Stimulated activated CD8-positive, alpha-beta memory T cell treated with anti-CD3 and anti-CD28 coated beads, Interleukin-15, amount 100 ng/mL, for 48 hours (primary cell): ENCODE measurements at regions not wholly inside any gene's neighbourhood (a gene's known extent, or its start where the extent isn't known, plus 50 kb on each side); places are given as distances from the start of the nearest gene placed in this dataset.

Experiments
- DNase-seq, 2 donors: peaks; one replicate each; pipeline ENCODE4 v3.0.0-alpha.2; 2020; ENCODE audit warnings: low read depth in 2 of 2

DNA sequence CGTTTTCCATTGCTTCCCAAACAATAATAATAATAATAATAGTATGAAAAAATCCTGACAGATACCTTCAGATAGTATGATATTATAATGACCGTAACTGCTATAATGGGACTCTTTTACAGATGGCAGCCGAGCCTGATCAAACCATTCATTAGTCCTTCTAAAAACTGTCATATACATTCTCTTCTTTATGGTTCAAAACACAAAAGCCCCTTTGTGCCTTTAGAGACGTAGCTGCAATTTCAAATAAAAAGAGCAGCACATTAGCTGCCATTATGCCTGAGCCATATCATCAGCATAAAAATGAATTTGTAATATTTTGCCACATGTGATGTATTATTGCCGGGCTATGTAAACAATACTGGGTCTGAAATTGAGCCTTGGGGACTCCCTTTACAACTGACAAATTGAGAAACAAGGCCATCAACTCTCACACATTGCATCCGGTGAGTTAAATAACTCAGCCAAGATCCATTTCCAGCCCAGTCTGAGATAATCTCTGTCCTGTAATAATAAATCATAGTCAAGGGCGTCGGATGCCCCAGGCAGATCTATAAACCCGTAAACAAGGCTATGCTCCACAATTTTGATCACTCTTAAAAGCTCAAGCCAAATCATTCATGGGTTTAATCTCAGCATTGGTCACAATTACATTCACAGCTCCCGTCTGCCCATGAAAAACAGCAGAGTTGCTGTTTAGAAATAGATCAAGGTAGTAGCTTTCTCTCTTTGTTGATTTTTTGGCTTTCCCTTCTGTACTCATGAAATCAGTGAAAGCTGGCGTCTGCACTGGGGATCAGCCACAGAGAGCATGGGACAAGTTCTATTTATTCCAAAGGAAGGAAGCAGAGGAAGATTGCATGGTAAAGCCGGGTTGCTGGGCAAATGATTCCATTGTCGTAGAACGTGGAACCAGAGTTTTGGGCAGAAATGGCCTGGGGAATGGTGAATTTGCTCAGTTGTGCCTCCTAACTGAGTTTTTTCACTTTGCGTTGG, 150.1 kb upstream of the BMPER start:
- DNase-seq = no peak

GRCh38 chr7:33757050-33757449, 148.3 kb upstream of the BMPER start:
- DNase-seq = no peak

- no peak for DNase-seq
These were observed 147.7 kb upstream of the BMPER start for GRCh38 chr7:33757563-33758165.

DNA sequence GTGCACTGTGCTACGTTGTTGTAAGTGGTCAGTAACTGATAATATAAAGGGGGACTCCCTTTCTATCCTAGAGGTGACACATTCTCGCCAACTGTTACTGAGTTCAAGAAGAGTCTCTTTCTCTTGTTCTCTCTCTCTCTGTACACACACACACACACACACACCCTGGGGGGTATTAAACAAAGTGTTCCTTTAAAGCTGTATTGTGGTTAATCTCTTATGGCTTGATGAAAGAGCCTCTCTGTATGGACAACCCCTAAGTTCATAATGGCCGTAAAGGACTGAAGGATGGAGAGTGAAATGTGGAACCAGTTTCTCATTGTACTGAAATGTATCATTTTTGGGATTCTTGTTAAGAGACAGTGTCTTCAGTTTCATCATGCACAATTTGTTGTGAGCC, 145.2 kb upstream of the BMPER start:
- DNase-seq = no peak

DNA sequence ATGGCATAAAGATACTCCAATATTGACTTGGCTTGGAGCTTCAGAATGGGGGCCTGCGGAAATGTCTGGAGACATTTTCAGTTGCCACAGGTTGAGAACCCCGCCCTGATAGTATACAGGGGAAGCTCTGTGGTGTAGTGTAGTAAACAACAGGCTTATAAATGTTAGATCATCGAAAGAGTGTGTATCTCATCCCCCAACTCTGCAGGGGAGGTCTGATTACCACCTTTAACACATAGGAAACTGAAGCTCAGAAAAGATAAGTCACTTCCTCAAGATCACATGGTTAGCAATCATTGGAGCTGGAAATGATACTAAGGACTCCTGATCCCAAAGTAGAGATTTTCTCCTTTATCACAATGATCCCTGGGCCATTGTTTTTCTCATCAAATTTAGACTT, 144.5 kb upstream of the BMPER start:
- DNase-seq = no peak

DNA sequence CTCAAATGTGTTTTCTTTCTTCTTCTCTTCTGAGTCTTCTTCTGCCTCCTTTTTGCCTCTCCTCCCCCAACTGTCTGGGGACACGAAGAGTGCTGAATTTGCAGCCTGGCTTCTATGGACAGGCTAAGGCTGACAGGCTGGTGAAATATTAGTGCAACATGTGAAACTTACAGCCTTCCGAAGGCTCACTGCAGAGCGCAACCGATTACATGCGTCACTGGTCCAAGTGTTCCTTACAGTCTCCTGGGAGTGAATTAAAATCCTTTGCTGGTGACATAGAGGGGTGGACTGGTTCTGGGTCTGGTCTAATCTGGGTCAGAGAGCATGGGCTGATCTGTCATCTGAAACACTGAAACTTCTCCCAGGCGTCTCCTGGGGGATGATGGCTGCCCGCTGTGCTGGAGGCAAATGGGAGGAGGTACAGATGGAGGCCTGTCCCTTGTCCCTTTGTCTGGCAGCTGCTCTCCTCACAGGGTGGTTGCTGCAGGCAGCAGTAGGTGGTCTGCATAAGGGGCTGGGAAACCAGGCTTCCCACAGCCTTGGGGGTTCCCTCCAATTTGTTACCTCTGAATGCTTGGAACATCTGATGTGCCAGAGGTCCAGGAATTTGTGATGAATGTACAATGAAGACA, 143.8 kb upstream of the BMPER start:
- no peak for DNase-seq

- no peak for DNase-seq
These were observed 143.0 kb upstream of the BMPER start for GRCh38 chr7:33762151-33762910.

GRCh38 chr7:33762911-33763306, 142.4 kb upstream of the BMPER start:
- DNase-seq = no peak

- no peak for DNase-seq
These were observed 140.4 kb upstream of the BMPER start for GRCh38 chr7:33764752-33765451.

DNA sequence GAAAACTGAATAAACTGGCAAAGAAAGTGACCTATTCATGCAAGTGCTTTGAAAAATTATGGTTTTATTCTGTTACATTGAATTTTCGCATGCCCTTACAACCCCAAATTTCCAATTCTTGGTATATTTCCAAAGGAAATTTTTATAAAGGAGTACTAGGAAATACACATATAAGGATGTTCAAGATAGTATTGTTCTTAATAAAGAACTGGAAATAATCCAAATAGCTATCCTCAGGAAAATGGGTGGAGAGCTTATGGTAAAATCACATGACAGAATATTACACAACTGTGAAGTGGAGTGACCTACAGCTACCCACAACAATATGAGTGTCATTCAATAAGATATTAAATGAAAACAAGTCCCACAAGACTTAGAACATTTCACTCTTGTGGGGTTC, 138.9 kb upstream of the BMPER start:
- no peak for DNase-seq

DNA sequence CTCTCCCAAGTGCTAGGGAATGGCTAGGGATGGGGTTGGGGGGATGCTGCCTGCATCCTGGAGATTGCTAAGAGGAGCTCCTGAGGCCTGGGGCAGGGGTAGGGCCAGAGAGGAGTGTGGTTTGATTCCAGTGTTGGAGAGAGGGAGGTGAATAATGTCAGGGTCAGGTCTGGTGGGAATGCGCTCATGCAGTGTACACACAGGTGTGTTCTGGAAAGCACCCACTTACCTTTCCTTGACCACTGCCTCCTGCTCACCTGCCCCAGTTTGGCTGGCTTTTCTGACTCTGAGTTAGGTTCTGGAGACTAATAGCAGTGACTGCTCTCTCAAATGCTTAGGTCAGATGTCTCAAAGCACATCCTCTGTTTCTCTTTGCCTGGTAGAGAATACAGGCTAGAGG, 135.4 kb upstream of the BMPER start:
- DNase-seq = no peak

DNA sequence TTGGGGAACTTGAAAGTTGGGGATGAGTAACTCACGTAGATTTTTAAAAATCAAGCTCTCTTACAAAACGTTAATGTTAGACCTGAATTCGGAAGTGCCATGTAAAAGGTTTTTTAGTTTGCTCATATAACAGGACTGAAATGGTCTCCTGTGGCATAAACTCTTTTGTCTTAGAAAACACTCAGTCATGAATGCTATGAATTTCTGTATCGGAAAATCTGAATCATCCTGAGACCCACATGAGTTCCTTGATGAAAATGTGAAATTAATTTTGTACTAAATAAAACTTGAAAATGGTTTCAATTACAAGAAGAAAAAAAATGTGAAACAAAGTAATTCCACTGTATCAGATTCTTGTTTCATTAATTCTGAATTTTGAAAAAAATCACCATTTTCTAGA, 134.8 kb upstream of the BMPER start:
- no peak for DNase-seq

DNA sequence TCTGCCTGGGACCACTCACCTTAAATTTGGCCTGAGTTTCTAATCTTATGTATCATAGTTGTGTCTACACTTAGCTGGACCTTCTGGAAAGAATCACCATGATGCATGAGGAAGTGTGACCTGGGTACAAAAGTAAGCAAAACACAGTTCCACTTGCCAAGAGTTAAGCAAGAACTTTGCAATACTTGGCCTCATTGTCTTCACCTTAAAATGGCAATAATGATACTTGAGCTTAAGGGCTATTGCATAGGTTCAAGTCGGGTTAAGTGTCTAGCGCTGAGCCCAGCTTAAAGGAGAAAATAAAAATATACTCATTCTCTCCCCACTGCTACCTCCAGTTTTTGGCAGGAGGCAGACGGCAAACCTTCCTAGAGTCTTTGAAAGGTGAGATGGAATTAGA, 133.9 kb upstream of the BMPER start:
- no peak for DNase-seq

DNA sequence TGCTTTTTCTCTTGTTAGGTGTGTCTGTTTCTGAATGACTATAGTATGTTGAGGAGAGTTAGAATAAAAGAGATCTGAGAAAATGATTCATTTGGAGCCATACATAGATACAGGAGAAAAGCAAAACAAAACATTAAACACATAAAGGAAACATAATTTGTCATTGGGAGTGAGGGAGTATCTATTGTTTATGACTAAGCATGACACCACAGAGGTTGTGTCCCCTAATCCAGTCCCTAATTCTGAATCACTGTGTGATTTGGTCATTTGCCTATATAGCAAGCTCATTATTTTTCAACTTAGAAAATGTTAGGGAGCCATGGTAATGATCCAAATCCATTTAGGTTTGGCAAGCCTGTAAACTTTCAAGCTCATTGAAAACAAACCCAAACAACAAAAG, 132.3 kb upstream of the BMPER start:
- DNase-seq = no peak

- no peak for DNase-seq
These were observed 130.4 kb upstream of the BMPER start for GRCh38 chr7:33774762-33775523.

DNA sequence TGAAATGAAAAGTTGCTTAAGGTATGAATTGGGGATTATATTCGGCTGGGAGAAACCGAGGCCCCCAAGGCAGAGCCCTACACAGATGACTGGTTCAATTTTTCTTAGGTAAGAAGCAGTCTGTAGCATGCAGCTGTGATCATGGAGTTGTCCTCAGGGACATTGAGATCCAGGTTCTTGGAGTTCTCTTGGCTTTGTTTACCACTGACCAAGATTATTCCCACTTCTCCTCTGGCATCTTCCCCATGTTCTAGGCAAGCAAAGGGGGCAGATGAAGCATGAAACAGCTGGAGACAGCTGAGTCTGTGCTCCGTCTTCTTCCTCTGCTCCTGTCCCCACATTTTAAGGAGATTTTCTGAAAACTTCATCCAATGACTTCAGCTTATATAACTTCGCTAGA, 129.5 kb upstream of the BMPER start:
- no peak for DNase-seq

DNA sequence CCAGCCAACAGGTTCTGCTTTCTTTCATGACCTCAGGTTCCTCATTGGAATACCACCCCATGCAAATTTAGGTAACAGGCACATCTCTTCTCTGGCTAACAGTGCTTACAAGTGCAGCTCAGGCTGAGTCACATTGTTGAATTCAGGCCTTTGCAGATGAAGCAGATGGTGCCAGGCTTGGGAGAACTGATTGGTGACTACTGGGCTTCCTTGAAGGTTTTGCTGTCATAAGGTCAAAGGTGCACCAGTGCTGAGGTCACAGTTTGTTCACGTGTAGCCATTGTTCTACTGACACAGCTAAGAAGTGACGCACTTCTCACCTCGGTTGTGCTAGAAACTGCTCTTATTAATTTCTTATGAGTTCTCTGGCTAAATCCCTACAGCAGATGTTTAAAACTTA, 128.6 kb upstream of the BMPER start:
- no peak for DNase-seq

GRCh38 chr7:33778195-33778594, 127.1 kb upstream of the BMPER start:
- no peak for DNase-seq

GRCh38 chr7:33779216-33779615, 126.1 kb upstream of the BMPER start:
- no peak for DNase-seq

- DNase-seq = no peak
These were observed 124.2 kb upstream of the BMPER start for GRCh38 chr7:33781167-33781566.

- no peak for DNase-seq
These were observed 123.5 kb upstream of the BMPER start for GRCh38 chr7:33781796-33782195.
